ENCODE measurements at regions not wholly inside any gene's neighbourhood (a gene's known extent, or its start where the extent isn't known, plus 50 kb on each side); places are given as distances from the start of the nearest gene placed in this dataset.

GRCh38 chr1:14516974-14517840, 81.3 kb upstream of the KAZN start:
- H3K4me1 ChIP-seq (replicated peaks; ENCODE audit: insufficient read depth): no peaks in the 10 kb centered on the region
- no peaks in the 10 kb centered on the region for H3F3A ChIP-seq (ENCODE audit: insufficient read depth, low read depth)
- DNase-seq: no peak
- no peaks in the 10 kb centered on the region for H3K79me2 ChIP-seq (ENCODE audit: low read depth)
- H3K36me3 ChIP-seq (ENCODE audit: low read depth): no peaks in the 10 kb centered on the region
- BruUV-seq (replicated peaks): no TSS peak
- TF ChIP-seq CTCF (conservative IDR thresholded peaks at IDR 0.05): no peak
- TF ChIP-seq EZH2 (IDR thresholded peaks at IDR 0.05; ENCODE audit: low read depth): no peak
- ChIA-PET CTCF (no interaction called here), POLR2A (ENCODE audit: unreplicated experiment) (no interaction called here)
- intact Hi-C loops (cut with micrococcal nuclease; ENCODE audit: unreplicated experiment): no loop called here
- no peak overlapping the region for H3K4me2 ChIP-seq
- H3K9me2 ChIP-seq (ENCODE audit: insufficient read depth): no peaks in the 10 kb centered on the region
- H3K27ac ChIP-seq: no peak overlapping the region
- H3K9me3 ChIP-seq (ENCODE audit: insufficient read depth, low read depth): no peaks in the 10 kb centered on the region
- no peak overlapping the region for H3K4me3 ChIP-seq
- H3K27me3 ChIP-seq (ENCODE audit: insufficient read depth, low read depth): peaks cover 5% of the 10 kb centered on the region; the same call in 1 of the 2 replicates
- H2AFZ ChIP-seq: no peak overlapping the region
- no peaks in the 10 kb centered on the region for H4K20me1 ChIP-seq (ENCODE audit: insufficient read depth)

- no peak overlapping the region for H3K4me3 ChIP-seq
- H3K9me2 ChIP-seq (ENCODE audit: insufficient read depth): no peaks in the 10 kb centered on the region
- no peaks in the 10 kb centered on the region for H3K9me3 ChIP-seq (ENCODE audit: insufficient read depth, low read depth)
- CTCF ChIA-PET: no interaction called here
- H3K79me2 ChIP-seq (ENCODE audit: low read depth): no peaks in the 10 kb centered on the region
- POLR2A ChIA-PET (ENCODE audit: unreplicated experiment): no interaction called here
- DNase-seq: no peak
- no peaks in the 10 kb centered on the region for H3K4me1 ChIP-seq (replicated peaks; ENCODE audit: insufficient read depth)
- no peak overlapping the region for H3K27ac ChIP-seq
- no peak overlapping the region for H2AFZ ChIP-seq
- no peaks in the 10 kb centered on the region for H3F3A ChIP-seq (ENCODE audit: insufficient read depth, low read depth)
- TF ChIP-seq EZH2 (IDR thresholded peaks at IDR 0.05; ENCODE audit: low read depth): no peak
- TF ChIP-seq CTCF (conservative IDR thresholded peaks at IDR 0.05): no peak
- no peaks in the 10 kb centered on the region for H3K36me3 ChIP-seq (ENCODE audit: low read depth)
- H3K4me2 ChIP-seq: no peak overlapping the region
- intact Hi-C loops (cut with micrococcal nuclease; ENCODE audit: unreplicated experiment): no loop called here
- BruUV-seq (replicated peaks): no TSS peak
- peaks cover 5% of the 10 kb centered on the region; the same call in 1 of the 2 replicates for H3K27me3 ChIP-seq (ENCODE audit: insufficient read depth, low read depth)
- H4K20me1 ChIP-seq (ENCODE audit: insufficient read depth): no peaks in the 10 kb centered on the region
These were observed 80.7 kb upstream of the KAZN start for GRCh38 chr1:14517841-14518180.

GRCh38 chr1:14519976-14520375, 78.5 kb upstream of the KAZN start:
- Histone ChIP-seq H3K9me2 (ENCODE audit: insufficient read depth) (no peaks in the 10 kb centered on the region), H4K20me1 (ENCODE audit: insufficient read depth) (no peaks in the 10 kb centered on the region), H3K4me3 (no peak overlapping the region), H3K9me3 (ENCODE audit: insufficient read depth, low read depth) (no peaks in the 10 kb centered on the region), H3K79me2 (ENCODE audit: low read depth) (no peaks in the 10 kb centered on the region), H3K27ac (no peak overlapping the region), H3K27me3 (ENCODE audit: insufficient read depth, low read depth) (no peaks in the 10 kb centered on the region), H3K4me1 (replicated peaks; ENCODE audit: insufficient read depth) (no peaks in the 10 kb centered on the region), H3K36me3 (ENCODE audit: low read depth) (no peaks in the 10 kb centered on the region), H2AFZ (no peak overlapping the region), H3F3A (ENCODE audit: insufficient read depth, low read depth) (no peaks in the 10 kb centered on the region), H3K4me2 (no peak overlapping the region)
- no TSS peak for BruUV-seq (replicated peaks)
- POLR2A ChIA-PET (ENCODE audit: unreplicated experiment): no interaction called here
- no peak for DNase-seq
- intact Hi-C loops (cut with micrococcal nuclease; ENCODE audit: unreplicated experiment): no loop called here
- TF ChIP-seq CTCF (conservative IDR thresholded peaks at IDR 0.05): no peak
- no peak for TF ChIP-seq EZH2 (IDR thresholded peaks at IDR 0.05; ENCODE audit: low read depth)
- CTCF ChIA-PET: no interaction called here

All from PC-9 (cell line).